ENCODE measurements at regions not wholly inside any gene's neighbourhood (a gene's known extent, or its start where the extent isn't known, plus 50 kb on each side); places are given as distances from the start of the nearest gene placed in this dataset.
"Not testable (repeated sequence)": the region's sequence is repeated elsewhere in the genome, so short reads cannot be mapped to it uniquely, and the experiment has no call there.

DNA sequence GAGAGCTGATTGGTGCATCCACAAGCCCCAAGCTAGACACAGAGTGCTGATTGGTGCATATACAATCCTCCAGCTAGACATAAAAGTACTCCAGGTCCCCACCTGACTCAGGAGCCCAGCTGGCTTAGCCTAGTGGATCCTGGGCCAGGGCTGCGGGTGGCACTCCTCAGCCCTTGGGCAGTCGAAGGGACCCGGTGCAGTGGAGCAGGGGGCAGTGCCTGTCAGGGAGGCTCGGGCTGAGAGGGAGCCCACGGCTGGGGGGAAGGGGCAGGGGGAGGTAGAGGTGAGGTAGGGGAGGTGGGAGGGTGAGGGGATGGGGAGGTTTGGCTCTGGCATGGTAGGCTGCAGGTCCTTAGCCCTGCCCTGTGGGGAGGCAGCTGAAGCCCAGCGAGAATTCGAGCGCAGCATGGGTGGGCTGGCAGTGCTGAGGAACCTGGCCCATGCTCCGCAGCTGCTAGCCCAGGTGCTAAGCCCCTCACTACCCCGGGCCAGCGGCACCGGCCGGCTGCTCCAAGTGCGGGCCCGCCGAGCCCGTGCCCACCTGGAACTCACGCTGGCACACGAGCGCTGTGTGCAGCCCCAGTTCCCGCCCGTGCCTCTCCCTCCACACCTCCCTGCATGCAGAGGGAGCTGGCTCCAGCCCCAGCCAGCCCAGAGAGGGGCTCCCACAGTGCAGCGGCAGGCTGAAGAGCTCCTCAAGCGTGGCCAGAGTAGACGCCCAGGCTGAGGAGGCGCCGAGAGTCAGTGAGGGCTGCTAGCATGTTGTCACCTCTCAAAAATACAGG, 742.8 kb downstream of the FAM181B start:
- no peak for DNase-seq (ENCODE audit: low read depth in 4 of 4, low spot score in 1 of 4)

DNA sequence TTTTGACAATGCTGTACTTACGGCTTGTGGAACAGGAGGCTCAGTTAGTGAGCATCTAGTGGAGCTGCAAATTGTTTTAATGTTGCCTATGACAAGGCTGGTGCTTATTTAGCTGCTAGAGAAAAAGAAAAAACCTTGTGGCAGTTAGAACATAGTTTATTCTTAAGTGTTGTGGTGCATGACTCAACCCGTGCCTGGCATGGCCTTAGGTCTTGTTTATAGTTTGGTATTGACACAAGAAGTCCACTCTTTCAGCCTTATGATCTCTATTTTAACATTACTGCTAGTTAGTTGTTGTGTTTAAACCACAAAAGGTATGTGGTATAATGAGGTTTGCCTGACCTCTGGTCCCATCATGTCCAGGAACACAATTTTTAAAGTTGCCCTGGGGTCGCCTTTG, 744.6 kb downstream of the FAM181B start:
- no peak for DNase-seq (ENCODE audit: low read depth in 4 of 4, low spot score in 1 of 4)

DNA sequence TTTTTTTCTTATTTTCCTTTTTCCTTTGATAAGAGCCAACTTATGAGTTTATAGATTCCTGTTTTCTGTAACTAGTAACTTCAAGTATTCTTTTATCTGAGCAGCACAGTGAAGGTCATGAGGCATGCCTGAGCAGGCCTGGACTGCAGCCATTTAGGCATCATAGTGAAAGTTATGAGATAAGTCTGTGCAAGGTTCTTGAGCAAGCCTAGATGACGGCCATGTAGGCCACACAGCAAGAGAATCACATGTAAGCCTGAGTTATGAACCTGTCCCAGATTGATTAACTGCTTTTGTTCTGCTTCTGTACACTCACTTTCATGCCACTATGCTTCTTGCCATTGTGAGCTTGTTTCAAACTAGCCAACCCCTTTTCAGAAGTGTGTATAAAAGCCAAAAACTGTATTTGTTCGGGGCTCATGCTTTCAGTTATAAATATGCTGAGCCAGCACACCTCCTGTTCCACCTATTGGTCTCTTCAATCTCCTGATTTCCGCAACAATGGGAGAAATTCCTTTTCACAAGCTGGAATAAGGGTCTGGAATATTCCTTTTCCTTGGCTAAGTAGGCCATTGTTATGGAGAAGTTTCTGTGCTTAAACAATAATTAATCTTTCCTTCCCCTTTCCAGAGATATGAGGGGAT, 745.7 kb downstream of the FAM181B start:
- no peak for DNase-seq (ENCODE audit: low read depth in 4 of 4, low spot score in 1 of 4)

DNA sequence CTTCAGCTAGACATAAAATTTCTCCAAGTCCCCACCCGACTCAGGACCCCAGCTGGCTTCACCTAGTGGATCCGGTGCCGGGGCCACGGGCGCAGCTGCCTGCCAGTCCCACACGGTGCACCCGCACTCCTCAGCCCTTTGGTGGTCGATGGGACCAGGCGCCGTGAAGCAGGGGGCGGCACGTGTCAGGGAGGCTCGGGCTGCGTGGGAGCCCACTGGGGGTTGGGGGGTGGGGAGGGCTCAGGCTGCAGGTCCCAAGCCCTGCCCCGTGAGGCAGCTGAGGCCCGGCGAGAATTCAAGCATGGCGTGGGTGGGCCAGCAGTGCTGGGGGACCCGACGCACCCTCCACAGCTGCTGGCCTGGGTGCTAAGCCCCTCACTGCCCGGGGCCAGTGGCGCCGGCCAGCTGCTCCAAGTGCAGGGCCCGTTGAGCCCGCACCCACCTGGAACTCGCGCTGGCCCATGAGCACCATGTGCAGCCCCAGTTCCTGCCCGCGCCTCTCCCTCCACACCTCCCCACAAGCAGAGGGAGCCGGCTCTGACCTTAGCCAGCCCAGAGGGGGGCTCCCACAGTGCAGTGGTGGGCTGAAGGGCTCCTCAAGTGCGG, 747.0 kb downstream of the FAM181B start:
- no peak for DNase-seq (ENCODE audit: low read depth in 4 of 4, low spot score in 1 of 4)

DNA sequence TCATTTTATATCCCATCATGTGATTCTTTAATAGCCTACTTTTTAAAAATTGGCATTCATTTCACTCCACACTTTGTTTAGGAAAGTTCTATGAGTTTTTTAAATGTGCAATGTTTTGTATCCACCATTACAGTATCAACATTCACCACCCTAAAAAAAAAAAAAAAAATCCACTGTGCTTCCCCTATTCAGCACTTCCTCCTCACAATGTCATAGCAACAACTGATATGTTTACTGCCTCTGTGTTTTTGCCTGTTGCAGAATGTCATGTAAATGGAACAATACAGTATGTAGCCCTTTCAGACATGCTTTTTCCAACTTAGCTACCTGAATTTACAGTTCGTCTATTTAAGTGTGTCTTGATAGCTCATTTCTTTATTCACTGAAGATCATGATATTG, 754.2 kb downstream of the FAM181B start:
- no peak for DNase-seq (ENCODE audit: low read depth in 4 of 4, low spot score in 1 of 4)

DNA sequence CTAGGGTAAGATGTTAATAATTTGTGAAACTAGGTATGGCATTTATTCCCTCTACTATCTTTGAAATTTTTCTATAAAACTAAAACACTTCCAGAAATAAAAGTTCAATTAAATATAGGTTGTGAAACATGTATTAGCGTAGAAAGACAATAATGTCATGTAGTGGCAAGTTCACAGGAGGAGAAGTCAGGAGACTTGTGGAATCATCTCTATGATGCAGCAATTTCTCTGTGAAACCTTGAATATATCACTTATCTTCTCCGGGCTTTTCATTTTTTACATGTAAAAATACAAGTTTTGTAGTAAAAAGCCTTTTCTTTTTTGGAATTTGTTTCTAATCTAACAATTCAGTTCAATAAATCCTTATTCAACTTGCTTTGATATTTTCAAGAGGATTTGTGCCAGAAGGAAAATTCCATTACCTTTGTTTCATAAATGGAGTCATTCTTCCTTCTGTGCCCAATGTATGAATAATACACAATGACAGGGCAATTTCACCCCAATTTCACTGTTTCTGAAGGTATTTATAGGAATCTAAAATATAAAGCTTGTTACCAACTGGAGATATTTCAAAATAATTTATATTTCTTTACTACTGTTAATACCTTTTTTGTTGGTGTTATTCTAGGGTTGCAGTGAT, 758.3 kb downstream of the FAM181B start:
- DNase-seq (ENCODE audit: low read depth in 4 of 4, low spot score in 1 of 4): no peak

DNA sequence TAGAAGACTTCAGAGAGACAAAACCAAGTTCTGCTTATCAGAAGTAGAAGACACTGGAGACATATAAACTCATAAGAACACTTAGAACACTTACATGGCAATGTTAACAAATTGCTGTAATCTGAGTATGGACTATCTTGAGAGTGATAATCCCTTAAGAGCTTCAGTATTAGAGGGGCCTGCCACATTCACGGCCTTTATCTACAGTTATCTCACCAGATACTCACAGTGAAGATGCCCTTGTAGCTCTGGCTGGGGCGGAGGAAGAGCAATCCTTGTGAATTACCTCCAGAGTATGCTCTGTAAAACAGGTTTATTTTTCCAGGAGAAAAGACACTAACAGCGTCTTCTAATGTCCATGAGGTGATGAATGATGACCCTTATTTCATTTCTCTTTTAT, 762.8 kb downstream of the FAM181B start:
- no peak for DNase-seq (ENCODE audit: low read depth in 4 of 4, low spot score in 1 of 4)

DNA sequence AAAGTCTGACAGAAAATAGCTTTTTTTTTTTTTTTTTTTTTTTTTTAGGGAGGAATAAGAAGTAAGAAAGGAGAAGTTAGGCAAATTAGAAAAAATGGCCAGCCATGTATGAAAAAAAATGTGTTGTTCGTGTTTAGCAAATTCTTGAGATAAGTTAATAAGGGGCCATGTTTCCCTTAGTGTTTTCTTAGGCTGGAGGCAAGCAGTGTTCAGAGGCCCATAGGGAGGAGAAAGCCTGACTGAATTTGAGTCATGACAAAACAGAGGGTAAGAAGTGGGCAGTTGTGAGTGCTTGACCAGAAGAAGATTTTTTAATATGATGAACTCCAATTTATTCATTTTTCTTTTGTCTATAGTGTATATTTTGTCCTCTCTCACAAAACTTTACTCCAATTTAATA, 766.4 kb downstream of the FAM181B start:
- DNase-seq (ENCODE audit: low read depth in 4 of 4, low spot score in 1 of 4): no peak

DNA sequence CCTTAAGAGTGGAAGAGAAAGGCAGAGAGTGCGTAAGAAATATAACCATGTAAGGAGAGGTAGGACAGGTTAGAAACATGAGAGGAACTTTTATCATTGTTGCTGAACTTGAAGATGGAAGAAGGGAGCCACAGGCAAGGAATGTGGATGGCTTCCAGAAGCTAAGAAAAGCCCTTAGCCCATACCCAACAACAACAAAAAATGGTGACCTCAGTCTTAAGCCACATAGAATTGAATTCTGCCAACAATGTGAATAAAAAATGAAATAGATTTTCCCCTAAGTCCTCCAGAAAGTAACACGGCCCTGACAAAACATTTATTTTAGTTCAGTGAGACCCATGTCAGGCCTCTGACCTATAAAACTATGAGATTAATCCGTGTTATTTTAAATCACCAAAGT, 767.3 kb downstream of the FAM181B start:
- DNase-seq (ENCODE audit: low read depth in 4 of 4, low spot score in 1 of 4): no peak

DNA sequence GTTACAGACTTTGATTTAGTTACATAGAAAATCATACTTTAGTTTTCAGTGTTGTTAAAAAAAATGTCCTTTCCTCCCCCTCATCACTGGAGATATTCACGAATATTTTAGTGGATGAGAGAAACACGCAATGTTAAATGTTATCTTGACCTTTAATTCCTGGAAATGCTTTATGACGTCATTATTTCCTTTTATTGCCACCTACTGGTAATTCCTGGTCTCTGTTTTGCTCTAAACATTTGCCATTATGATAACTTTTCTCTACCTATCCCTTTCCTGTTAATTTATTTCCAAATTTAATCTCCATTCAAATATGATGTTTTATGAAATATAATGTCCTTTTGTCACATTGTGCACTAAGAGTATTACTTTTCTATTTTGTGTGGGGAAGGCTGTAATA, 770.6 kb downstream of the FAM181B start:
- DNase-seq (ENCODE audit: low read depth in 4 of 4, low spot score in 1 of 4): no peak

DNA sequence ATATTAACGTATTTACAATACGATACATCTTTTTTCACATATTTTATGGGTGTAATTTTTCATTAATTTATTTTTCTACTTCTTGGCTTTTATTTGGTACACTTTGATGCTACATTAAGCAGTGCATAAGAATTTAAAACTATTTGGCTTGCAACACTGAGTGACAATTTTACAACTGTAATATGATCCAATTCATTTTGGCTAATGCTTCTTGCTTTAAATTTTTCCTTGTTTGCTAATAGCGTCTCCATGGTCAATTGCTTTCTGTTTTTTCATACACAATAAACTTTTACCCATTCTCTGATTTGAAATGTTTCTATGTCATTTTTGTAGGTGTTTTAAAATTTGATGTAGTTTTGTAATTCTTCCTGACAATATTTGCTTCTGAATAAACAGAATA, 773.2 kb downstream of the FAM181B start:
- DNase-seq (ENCODE audit: low read depth in 4 of 4, low spot score in 1 of 4): no peak

DNA sequence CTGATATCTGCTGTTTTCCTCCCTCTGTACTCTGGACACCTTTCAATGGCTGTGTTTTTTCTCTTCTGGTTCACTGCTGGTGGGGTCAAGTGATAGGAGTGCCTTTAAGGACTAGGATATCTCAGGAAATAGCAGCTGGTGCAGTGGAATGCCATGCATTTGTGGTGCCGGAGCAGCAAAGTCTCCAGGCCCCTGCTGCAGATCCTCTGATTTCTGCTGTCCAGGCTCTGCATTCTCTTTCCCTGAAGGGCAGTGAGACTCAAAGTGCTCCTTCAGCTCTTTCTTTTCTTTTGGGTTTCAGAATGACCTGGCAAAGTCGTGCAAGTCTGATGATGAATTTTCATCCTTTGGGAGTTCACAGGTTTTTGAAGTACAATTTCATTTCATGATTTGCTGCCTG, 774.3 kb downstream of the FAM181B start:
- DNase-seq (ENCODE audit: low read depth in 4 of 4, low spot score in 1 of 4): no peak

DNA sequence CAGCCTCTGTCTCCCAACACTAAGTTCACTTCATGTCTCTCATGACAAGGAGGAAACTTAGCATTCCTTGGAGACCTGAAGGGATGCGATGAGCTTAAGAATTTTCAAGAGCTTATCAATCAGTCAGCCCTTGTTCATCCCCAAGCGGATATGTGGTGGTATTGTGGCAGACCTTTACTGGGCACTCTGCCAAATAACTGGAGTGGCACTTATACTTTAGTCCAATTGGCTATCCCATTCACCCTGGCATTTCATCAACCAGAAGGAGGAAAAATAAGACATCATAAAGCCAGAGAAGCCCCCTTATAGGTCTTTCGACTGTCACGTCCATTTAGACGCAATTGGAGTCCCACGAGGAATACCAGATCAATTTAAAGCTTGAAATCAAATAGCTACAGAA, 779.4 kb downstream of the FAM181B start:
- not testable (repeated sequence) for DNase-seq (ENCODE audit: low read depth in 4 of 4, low spot score in 1 of 4)

DNA sequence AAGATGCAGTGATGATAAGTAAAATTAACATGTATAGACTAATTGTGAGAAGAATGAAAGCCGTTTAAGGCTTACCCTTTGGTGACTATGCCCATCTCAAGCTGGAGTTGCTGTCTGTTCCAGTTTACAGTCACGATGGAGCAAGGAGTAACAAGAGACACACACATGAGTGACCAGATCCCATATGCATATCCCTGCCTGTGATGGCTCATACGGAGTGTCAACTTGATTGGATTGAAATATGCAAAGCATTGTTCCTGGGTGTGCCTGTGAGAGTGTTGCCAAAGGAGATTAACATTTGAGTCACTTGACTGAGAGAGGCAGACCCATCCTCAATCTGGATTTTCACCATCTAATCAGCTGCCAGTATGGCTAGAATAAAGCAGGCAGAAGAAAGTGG, 786.8 kb downstream of the FAM181B start:
- DNase-seq (ENCODE audit: low read depth in 4 of 4, low spot score in 1 of 4): no peak

DNA sequence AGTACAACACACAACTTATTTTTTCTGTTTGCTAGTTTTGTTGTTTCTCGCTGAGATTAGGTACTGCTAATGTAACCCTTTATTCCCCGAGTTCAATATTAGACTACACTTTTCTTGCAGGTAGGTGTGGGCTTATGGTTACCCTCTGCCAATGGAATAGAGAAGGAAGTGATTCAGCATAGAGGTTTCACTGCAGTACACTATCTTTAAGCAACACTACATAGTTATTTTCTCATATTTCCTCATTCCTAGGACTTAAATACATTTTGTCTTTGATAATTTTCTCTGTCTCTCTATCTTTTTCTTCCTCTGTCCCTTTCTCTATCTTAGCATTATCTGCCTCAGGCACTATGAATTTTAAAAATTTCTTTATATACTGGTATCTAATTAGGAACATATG, 791.0 kb downstream of the FAM181B start:
- DNase-seq (ENCODE audit: low read depth in 4 of 4, low spot score in 1 of 4): no peak

DNA sequence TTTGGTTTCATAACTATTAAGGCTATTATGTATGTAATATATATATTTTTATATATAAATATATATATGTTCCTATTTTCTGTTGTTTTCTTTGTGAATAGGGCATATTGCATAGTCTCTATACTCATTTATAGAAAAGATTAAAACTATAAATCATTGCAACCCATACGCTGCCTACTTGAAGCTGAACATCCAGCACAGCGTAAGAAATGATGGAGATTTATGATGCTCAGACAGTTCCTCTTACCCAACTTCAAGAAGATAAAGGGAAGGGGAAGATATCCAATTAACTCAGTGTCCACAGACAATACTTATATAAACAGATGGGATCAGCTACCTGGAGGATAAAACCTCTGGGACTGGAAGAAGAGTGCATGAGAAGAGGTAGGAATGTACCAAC, 791.7 kb downstream of the FAM181B start:
- no peak for DNase-seq (ENCODE audit: low read depth in 4 of 4, low spot score in 1 of 4)

DNA sequence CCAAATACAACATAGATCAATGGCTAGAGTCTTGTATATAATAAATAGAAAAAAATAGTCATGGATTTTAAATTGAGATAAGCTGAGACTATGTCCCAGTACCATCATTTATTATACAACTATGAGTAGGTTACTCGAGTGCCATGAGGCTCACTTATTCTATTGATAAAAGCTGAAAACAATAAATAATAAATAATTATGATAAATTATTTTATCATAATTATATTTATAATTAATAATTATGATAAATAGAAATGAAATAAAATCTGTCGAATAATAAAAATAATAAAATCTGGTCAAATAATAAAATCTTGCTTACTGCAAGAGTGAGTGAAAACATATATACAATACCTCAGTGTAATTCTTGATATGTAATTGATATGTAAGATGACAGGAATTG, 801.4 kb downstream of the FAM181B start:
- DNase-seq (ENCODE audit: low read depth in 4 of 4, low spot score in 1 of 4): no peak

DNA sequence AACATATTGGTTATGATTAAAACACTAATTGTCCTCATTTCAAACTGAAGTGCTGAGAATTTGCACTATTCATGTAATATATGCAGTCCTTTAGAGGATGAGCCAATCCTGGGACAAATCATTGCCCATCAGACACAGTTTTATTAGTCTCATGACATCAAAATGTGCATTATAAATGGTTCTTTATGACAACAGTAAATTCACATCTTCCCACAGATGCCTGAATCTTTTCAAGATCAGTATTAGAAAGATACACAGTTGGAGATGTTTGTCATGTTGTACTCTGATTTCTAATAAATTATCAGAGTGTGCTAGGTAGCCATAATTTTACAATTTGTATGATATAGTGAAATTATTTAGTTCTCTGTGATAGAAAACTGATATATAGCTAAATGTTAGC, 813.5 kb downstream of the FAM181B start:
- DNase-seq (ENCODE audit: low read depth in 4 of 4, low spot score in 1 of 4): no peak

DNA sequence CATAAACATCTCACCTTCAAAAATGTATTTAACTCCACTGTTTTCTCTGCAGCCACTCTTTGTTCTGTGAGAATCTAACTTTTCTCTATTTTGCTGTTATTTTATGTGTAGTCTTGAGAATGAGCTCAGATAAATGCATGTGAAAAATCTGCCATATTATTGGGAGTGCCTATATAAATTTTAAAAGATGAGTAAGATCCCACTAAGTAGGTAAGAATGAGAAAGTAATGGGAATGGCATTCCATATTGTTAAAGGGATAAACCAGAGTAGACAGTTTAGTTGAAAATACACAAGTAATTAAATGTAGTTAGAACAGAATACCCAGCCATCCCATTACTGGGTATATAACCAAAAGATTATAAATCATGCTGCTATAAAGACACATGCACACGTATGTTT, 817.2 kb downstream of the FAM181B start:
- no peak for DNase-seq (ENCODE audit: low read depth in 4 of 4, low spot score in 1 of 4)

DNA sequence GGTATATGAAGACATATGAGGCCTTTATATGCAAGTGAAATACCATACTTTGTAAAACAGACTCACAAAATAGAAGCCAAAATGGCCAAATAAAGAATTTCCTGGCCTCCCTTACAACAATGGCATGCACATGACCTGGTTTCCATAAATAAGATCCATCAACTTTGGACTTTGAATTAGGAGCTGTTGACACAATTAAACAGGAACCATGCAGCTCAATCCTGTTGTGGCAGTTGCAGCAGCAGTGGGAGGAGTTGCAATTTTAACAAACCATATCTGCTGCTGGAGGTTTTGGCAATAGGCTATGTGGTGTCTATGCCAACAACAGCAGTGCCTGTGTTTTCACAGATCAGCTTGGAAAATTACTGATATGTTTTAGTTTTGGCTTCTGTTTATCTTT, 818.6 kb downstream of the FAM181B start:
- no peak for DNase-seq (ENCODE audit: low read depth in 4 of 4, low spot score in 1 of 4)

DNA sequence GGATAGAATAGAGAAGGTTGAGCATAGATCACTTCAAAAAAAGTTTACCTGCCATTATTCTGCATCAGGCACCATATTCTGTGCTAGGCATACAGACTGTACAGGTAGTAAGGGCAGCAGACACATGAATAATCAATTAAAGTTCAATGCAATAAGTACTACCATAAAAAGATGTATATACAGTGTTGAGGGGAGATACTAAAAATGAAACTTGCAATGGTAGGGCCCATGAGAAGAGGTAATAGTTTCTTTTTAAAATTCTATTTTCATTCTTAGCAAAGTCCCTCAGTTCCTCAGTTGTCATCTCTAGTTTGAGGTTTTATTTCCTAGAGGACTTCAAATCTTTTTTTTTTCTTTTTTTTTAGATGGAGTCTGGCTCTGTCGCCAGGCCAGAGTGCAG, 819.9 kb downstream of the FAM181B start:
- DNase-seq (ENCODE audit: low read depth in 4 of 4, low spot score in 1 of 4): no peak

DNA sequence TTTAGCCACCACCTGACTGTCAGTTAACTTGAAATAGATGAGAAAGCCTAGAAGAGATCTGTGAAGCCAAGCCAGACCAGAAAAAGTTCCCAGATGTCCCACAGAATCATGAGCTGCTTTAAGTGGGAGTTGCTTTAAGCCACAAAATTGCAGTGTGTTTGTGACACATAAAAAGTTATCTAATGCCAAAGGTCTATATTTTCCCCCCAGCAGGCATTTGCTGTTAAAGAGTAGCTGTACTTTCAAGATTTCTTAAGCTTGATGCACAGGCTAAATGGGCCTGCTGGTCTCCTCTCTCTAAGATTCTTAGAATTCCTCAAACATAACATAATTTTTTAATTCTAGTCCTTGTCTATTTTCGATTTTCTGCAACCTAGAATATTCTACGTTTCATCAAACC, 825.7 kb downstream of the FAM181B start:
- no peak for DNase-seq (ENCODE audit: low read depth in 4 of 4, low spot score in 1 of 4)

Measured in stimulated activated CD4-positive, alpha-beta T cell treated with anti-CD3 and anti-CD28 coated beads, Interleukin-1b, Interleukin-23, amount 100 ng/mL, for 24 hours (primary cell).